ENCODE measurements at regions not wholly inside any gene's neighbourhood (a gene's known extent, or its start where the extent isn't known, plus 50 kb on each side); places are given as distances from the start of the nearest gene placed in this dataset.
A peak's percentile ranks its signal among the peaks of the same experiment; 100 is the strongest.
"Not testable (repeated sequence)": the region's sequence is repeated elsewhere in the genome, so short reads cannot be mapped to it uniquely, and the experiment has no call there.

DNA sequence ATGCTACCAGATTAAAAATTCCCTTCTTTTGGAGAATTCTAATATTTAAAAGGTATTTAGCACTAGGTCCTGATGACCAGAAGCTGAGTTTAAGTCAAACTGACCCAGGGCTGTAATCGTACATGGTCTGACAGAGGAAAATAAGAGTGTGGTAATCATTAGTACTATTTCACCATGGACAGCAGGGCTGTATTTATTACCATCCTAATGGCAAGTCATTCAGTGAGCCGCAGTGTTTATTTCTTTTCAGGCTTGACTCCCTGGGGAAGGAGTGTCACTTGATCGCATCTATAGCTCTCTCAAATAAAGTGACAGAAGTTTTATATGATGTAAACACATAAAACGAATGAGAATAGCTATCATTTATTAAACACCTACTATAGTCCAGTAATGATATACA, 261.8 kb downstream of the BTG1 start:
- H3K36me3 ChIP-seq: no peaks in the 10 kb centered on the region
- ATAC-seq: no peak

DNA sequence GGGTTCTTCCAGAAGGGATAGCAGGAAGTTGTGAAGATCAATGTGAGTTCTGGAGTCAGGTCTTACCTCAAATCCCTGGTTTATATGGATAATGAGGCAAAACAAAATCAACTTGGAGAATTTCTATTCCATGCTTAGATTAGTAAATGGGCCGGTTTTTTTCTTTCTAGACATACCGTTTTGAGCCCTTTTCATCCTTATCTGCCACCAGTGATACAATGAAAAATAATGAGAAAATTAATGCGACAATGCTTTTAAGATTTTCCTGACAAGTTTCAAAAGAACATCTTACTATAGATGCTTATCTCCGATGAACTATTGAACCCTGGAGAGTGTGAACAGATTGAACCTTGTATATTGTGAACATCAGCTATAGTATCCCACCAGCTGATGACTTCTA, 262.7 kb downstream of the BTG1 start:
- Histone ChIP-seq H3K36me3 (no peaks in the 10 kb centered on the region), H3K27ac (no peak overlapping the region), H3K4me1 (peaks cover 2% of the 10 kb centered on the region), H3K4me3 (no peak overlapping the region), H3K9me3 (no peaks in the 10 kb centered on the region), H3K27me3 (ENCODE audit: low read depth) (no peaks in the 10 kb centered on the region)
- TF ChIP-seq, protein P1, sequence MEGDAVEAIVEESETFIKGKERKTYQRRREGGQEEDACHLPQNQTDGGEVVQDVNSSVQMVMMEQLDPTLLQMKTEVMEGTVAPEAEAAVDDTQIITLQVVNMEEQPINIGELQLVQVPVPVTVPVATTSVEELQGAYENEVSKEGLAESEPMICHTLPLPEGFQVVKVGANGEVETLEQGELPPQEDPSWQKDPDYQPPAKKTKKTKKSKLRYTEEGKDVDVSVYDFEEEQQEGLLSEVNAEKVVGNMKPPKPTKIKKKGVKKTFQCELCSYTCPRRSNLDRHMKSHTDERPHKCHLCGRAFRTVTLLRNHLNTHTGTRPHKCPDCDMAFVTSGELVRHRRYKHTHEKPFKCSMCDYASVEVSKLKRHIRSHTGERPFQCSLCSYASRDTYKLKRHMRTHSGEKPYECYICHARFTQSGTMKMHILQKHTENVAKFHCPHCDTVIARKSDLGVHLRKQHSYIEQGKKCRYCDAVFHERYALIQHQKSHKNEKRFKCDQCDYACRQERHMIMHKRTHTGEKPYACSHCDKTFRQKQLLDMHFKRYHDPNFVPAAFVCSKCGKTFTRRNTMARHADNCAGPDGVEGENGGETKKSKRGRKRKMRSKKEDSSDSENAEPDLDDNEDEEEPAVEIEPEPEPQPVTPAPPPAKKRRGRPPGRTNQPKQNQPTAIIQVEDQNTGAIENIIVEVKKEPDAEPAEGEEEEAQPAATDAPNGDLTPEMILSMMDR (IDR thresholded peaks at IDR 0.05): no peak
- DNase-seq: no peak
- ATAC-seq: no peak
- intact Hi-C loops (cut with DNase I): no loop called here

More for the DNA sequence above, 261.8 kb downstream of the BTG1 start:
- intact Hi-C loops (cut with DNase I): no loop called here
- no peak overlapping the region for H3K27ac ChIP-seq
- no peak for DNase-seq
- TF ChIP-seq, protein P1 (IDR thresholded peaks at IDR 0.05): no peak
- H3K9me3 ChIP-seq: no peaks in the 10 kb centered on the region
- no peak overlapping the region for H3K4me3 ChIP-seq
- no peaks in the 10 kb centered on the region for H3K27me3 ChIP-seq (ENCODE audit: low read depth)
- H3K4me1 ChIP-seq: no peaks in the 10 kb centered on the region

DNA sequence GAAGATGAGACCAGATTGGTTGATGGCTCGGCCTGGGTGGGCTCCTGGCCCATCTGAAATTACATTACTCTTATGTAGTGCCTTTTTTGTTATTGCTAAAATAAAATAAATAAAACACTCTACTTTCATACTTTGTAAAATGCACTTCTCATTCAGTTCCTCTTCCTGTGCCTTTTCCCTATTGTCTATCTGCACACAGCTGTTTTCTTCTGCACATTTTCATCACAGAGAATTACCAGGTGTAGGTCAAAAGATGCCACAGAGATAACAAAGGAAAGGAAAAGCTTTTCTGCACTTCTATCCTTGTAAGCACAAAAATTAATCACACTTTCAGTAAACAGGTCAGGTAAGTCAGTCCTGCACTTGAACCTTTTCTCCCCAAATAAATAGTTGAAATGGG, 265.1 kb downstream of the BTG1 start:
- Histone ChIP-seq H3K4me3 (no peak overlapping the region), H3K27ac (no peak overlapping the region), H3K9me3 (no peaks in the 10 kb centered on the region), H3K4me1 (peaks cover 14% of the 10 kb centered on the region), H3K27me3 (ENCODE audit: low read depth) (no peaks in the 10 kb centered on the region), H3K36me3 (no peaks in the 10 kb centered on the region)
- intact Hi-C loops (cut with DNase I): no loop called here
- no peak for DNase-seq
- no peak for ATAC-seq
- TF ChIP-seq, protein P1 (IDR thresholded peaks at IDR 0.05): no peak

DNA sequence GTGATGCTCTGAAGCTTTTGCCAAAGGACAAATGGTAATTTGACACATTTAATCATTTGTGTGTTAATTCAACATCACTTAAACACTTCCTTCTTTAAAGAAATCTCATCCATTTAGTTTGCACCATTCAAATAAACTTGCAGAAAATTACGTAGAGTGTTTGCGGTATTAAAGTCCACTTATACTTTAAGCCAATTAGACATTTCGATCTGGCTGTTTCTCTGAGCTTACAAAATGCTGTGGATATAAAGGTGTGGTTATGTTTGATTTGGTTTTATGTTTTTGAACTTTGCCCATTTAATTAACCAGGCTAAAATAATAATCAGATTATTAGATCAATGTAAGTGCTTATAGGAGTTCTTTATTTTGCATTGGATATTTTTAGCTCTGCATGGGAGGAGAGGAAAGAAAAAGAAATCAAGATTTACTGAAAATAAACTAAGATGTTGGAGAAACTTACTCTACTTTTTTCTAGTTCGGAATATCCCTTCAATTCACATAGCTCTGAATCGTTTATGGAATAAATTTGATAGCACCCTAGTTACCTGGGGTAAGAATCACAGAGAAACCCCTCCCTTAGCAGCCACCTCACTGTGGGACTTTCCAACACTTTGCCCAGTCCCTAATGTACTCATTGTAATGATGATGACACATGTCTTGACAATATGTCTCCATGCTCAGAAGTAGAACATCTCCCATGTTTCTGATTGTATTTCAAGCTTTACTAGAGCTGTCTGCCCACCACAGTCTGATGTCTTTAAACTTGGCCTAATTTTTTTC, 268.0 kb downstream of the BTG1 start:
- peak overlapping the region; percentile 56 for H3K27ac ChIP-seq
- no peaks in the 10 kb centered on the region for H3K27me3 ChIP-seq (ENCODE audit: low read depth)
- DNase-seq (no peak), ATAC-seq (peak in 1 of 2 donors; percentile 40)
- H3K9me3 ChIP-seq: no peaks in the 10 kb centered on the region
- no peak overlapping the region for H3K4me3 ChIP-seq
- intact Hi-C loops (cut with DNase I): no loop called here
- TF ChIP-seq, protein P1 (IDR thresholded peaks at IDR 0.05): no peak
- peaks cover 14% of the 10 kb centered on the region for H3K4me1 ChIP-seq
- no peaks in the 10 kb centered on the region for H3K36me3 ChIP-seq

DNA sequence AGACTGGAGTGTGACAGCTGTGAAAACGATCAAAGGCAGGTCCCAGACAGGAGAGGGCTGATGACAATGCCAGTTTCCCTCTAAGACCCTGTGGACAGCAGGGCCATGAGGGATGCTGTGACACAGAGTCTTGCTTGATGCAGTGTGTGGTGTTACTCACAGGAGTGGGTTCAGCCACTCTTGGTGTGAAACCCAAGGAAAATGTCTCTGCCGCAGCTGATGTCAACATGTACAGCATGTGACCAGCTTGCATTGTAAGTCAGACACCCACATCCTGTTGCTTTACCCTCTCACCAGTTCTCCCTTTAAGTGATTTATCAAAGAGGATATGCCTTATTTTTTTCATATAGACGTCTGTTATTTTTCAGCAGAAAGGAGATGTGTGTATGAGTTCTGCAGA, 268.6 kb downstream of the BTG1 start:
- DNase-seq (peak; percentile 62), ATAC-seq (peak; percentile 92 to 95)
- H3K36me3 ChIP-seq: no peaks in the 10 kb centered on the region

DNA sequence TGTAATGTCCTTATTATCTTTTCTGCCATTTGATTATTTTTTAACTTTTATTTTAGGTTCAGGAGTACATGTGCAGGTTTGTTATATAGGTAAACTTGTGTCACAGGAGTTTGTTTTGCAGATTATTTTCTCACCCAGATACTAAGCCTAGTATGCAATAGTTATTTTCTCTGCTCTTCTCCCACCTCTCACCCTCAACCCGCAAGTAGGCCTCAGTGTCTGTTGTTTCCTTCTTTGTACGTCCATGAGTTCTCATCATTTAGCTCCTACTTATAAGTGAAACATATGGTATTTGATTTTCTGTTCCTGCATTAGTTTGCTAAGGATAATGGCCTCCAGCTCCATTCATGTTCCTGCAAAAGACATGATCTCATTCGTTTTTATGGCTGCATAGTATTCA, 270.0 kb downstream of the BTG1 start:
- H3K36me3 ChIP-seq; DNase-seq; ATAC-seq; H3K9me3 ChIP-seq; H3K27ac ChIP-seq; H3K27me3 ChIP-seq (ENCODE audit: low read depth); intact Hi-C loops (cut with DNase I); H3K4me3 ChIP-seq: not testable (repeated sequence)
- peaks cover 30% of the 10 kb centered on the region for H3K4me1 ChIP-seq

More for the DNA sequence above, 268.6 kb downstream of the BTG1 start:
- TF ChIP-seq, protein P1 (IDR thresholded peaks at IDR 0.05): no peak
- Histone ChIP-seq H3K9me3 (no peaks in the 10 kb centered on the region), H3K4me3 (no peak overlapping the region), H3K27ac (peak overlapping the region; percentile 44), H3K4me1 (peaks cover 19% of the 10 kb centered on the region), H3K27me3 (ENCODE audit: low read depth) (no peaks in the 10 kb centered on the region)
- intact Hi-C loops (cut with DNase I): no loop called here

Data from lower lobe of right lung (tissue), 2 donors.